SK-N-MC (cell line): ENCODE measurements at regions not wholly inside any gene's neighbourhood (a gene's known extent, or its start where the extent isn't known, plus 50 kb on each side); places are given as distances from the start of the nearest gene placed in this dataset.

Experiments used
- DNase-seq: peaks from one replicate; pipeline ENCODE4 v3.0.0-alpha.2; 2011; ENCODE audit warnings: low read depth, low spot score
- H3K27ac ChIP-seq: fragments of 200-600 bp; sonication (generic); 2 replicates; pipeline ENCODE4 v1.5.1; 2016; ENCODE audit warnings: mixed run types
- H3K36me3 ChIP-seq: fragments of 200-600 bp; sonication (generic); 2 replicates; pipeline ENCODE4 v1.6.1; 2017; ENCODE audit warnings: antibody characterized with exemption, low read length, mixed read lengths; ENCODE audit not compliant: insufficient read depth
- H3K4me3 ChIP-seq: fragments of 200-600 bp; sonication (generic); 2 replicates; pipeline ENCODE4 v1.5.1; 2016
- H3K9ac ChIP-seq: fragments of 200-600 bp; sonication (generic); 2 replicates; pipeline ENCODE4 v1.8.0; 2017; ENCODE audit warnings: mixed run types, mixed read lengths; ENCODE audit not compliant: insufficient read length
- H3K9me3 ChIP-seq: fragments of 200-600 bp; sonication (generic); 2 replicates; pipeline ENCODE4 v1.6.1; 2017; ENCODE audit warnings: low read depth, mild to moderate bottlenecking, antibody characterized with exemption, low read length, moderate library complexity, mixed read lengths
- EZH2 ChIP-seq: fragments of 200-600 bp; sonication (generic); IDR thresholded peaks from one replicate; pipeline ENCODE4 v1.6.1; 2017; ENCODE audit warnings: antibody characterized with exemption
- FOXP2 ChIP-seq: optimal IDR thresholded peaks from 2 replicates; pipeline ENCODE3; 2011; ENCODE audit warnings: mild to moderate bottlenecking, moderate library complexity; ENCODE audit not compliant: insufficient read depth; ENCODE audit errors: extremely low read length, control extremely low read depth
- POLR2AphosphoS5 ChIP-seq: IDR thresholded peaks from 2 replicates; pipeline ENCODE4 v1.6.1; 2012; ENCODE audit warnings: mild to moderate bottlenecking, low read depth, low read length, borderline replicate concordance

GRCh38 chr5:3262451-3262850, 333.2 kb upstream of the IRX1 start:
- Histone ChIP-seq H3K27ac (no peak overlapping the region), H3K9ac (no peak overlapping the region), H3K9me3 (no peaks in the 10 kb centered on the region), H3K4me3 (no peak overlapping the region), H3K36me3 (no peaks in the 10 kb centered on the region)
- no peak for TF ChIP-seq EZH2
- no peak for TF ChIP-seq POLR2AphosphoS5
- TF ChIP-seq FOXP2: no peak
- DNase-seq: no peak

GRCh38 chr5:3261081-3261480, 334.6 kb upstream of the IRX1 start:
- H3K36me3 ChIP-seq: no peaks in the 10 kb centered on the region
- DNase-seq: no peak
- H3K27ac ChIP-seq: no peak overlapping the region
- TF ChIP-seq EZH2 (no peak), POLR2AphosphoS5 (no peak), FOXP2 (no peak)
- no peak overlapping the region for H3K9ac ChIP-seq
- no peak overlapping the region for H3K4me3 ChIP-seq
- no peaks in the 10 kb centered on the region for H3K9me3 ChIP-seq

GRCh38 chr5:3258050-3258449, 337.6 kb upstream of the IRX1 start:
- Histone ChIP-seq H3K36me3 (no peaks in the 10 kb centered on the region), H3K9me3 (no peaks in the 10 kb centered on the region), H3K9ac (no peak overlapping the region), H3K27ac (no peak overlapping the region), H3K4me3 (no peak overlapping the region)
- TF ChIP-seq FOXP2 (no peak), POLR2AphosphoS5 (no peak), EZH2 (no peak)
- DNase-seq: no peak

GRCh38 chr5:3252235-3252634, 343.4 kb upstream of the IRX1 start:
- Histone ChIP-seq H3K36me3 (no peaks in the 10 kb centered on the region), H3K4me3 (no peak overlapping the region), H3K27ac (no peak overlapping the region), H3K9me3 (no peaks in the 10 kb centered on the region), H3K9ac (no peak overlapping the region)
- no peak for DNase-seq
- no peak for TF ChIP-seq POLR2AphosphoS5
- no peak for TF ChIP-seq EZH2
- TF ChIP-seq FOXP2: no peak

GRCh38 chr5:3251784-3252183, 343.8 kb upstream of the IRX1 start:
- Histone ChIP-seq H3K9me3 (no peaks in the 10 kb centered on the region), H3K9ac (no peak overlapping the region), H3K4me3 (no peak overlapping the region), H3K36me3 (no peaks in the 10 kb centered on the region), H3K27ac (no peak overlapping the region)
- TF ChIP-seq FOXP2: no peak
- TF ChIP-seq POLR2AphosphoS5: no peak
- no peak for TF ChIP-seq EZH2
- DNase-seq: no peak

- Histone ChIP-seq H3K9me3 (no peaks in the 10 kb centered on the region), H3K36me3 (no peaks in the 10 kb centered on the region), H3K4me3 (no peak overlapping the region), H3K27ac (no peak overlapping the region), H3K9ac (no peak overlapping the region)
- TF ChIP-seq EZH2 (no peak), POLR2AphosphoS5 (no peak), FOXP2 (no peak)
- no peak for DNase-seq
Measured at GRCh38 chr5:3249401-3249800, 346.2 kb upstream of the IRX1 start.

GRCh38 chr5:3237276-3237868, 358.3 kb upstream of the IRX1 start:
- DNase-seq: no peak
- Histone ChIP-seq H3K9me3 (no peaks in the 10 kb centered on the region), H3K9ac (no peak overlapping the region), H3K36me3 (no peaks in the 10 kb centered on the region), H3K4me3 (no peak overlapping the region), H3K27ac (no peak overlapping the region)
- no peak for TF ChIP-seq POLR2AphosphoS5

- no peak overlapping the region for H3K27ac ChIP-seq
Measured at GRCh38 chr5:3234566-3234965, 361.1 kb upstream of the IRX1 start.

GRCh38 chr5:3230941-3231340, 364.7 kb upstream of the IRX1 start:
- no peak for DNase-seq
- Histone ChIP-seq H3K27ac (no peak overlapping the region), H3K9ac (no peak overlapping the region)

More at GRCh38 chr5:3234566-3234965, 361.1 kb upstream of the IRX1 start:
- no peak for DNase-seq
- Histone ChIP-seq H3K9me3 (no peaks in the 10 kb centered on the region), H3K9ac (no peak overlapping the region), H3K36me3 (no peaks in the 10 kb centered on the region), H3K4me3 (no peak overlapping the region)
- TF ChIP-seq EZH2 (no peak), FOXP2 (no peak), POLR2AphosphoS5 (no peak)

More at GRCh38 chr5:3230941-3231340, 364.7 kb upstream of the IRX1 start:
- TF ChIP-seq EZH2 (no peak), FOXP2 (no peak), POLR2AphosphoS5 (no peak)
- Histone ChIP-seq H3K4me3 (no peak overlapping the region), H3K36me3 (no peaks in the 10 kb centered on the region), H3K9me3 (no peaks in the 10 kb centered on the region)
